SU-DHL-6 (cell line): ENCODE measurements at regions not wholly inside any gene's neighbourhood (a gene's known extent, or its start where the extent isn't known, plus 50 kb on each side); places are given as distances from the start of the nearest gene placed in this dataset.

Experiments
- CTCF ChIP-seq: fragments of 200-600 bp; sonication (generic); IDR thresholded peaks from one replicate; pipeline ENCODE4 v1.5.1; 2017; ENCODE audit warnings: antibody characterized with exemption, mild to moderate bottlenecking, low read length, moderate library complexity; ENCODE audit not compliant: insufficient read depth, poor library complexity, severe bottlenecking
- EZH2phosphoT487 ChIP-seq: fragments of 200-600 bp; sonication (generic), shearing (Covaris generic); conservative IDR thresholded peaks from 2 replicates; pipeline ENCODE4 v1.6.1; 2018; ENCODE audit warnings: mild to moderate bottlenecking, antibody characterized with exemption, low read length, moderate library complexity, mixed read lengths

- no peak for TF ChIP-seq CTCF
- TF ChIP-seq EZH2phosphoT487 = no peak
Observed at GRCh38 chr6:119565893-119566292, 216.3 kb upstream of the MAN1A1 start.
